Thyroid gland (tissue), 4 donors: ENCODE measurements at regions not wholly inside any gene's neighbourhood (a gene's known extent, or its start where the extent isn't known, plus 50 kb on each side); places are given as distances from the start of the nearest gene placed in this dataset.
"Not testable (repeated sequence)": the region's sequence is repeated elsewhere in the genome, so short reads cannot be mapped to it uniquely, and the experiment has no call there.

Experiments
- DNase-seq, 2 donors: peaks; one replicate each; pipeline ENCODE4 v3.0.0-alpha.2; 2019
- H3K27ac ChIP-seq, 3 donors: fragments of 200-600 bp; sonication (generic); 1 replicate in 2 of 3; 2 replicates in 1 of 3; pipeline ENCODE4 v1.5.1; 2016 to 2019; ENCODE audit warnings: mild to moderate bottlenecking in 1 of 3, moderate library complexity in 1 of 3
- H3K27me3 ChIP-seq: fragments of 200-600 bp; sonication (generic); one replicate; pipeline ENCODE4 v1.5.1; 2019
- H3K36me3 ChIP-seq, 2 donors: fragments of 200-600 bp; sonication (generic); one replicate each; pipeline ENCODE4 v1.5.1; 2016 to 2019
- H3K4me1 ChIP-seq, 2 donors: fragments of 200-600 bp; sonication (generic); one replicate each; pipeline ENCODE4 v1.5.1; 2017 to 2019
- H3K4me3 ChIP-seq, 3 donors: fragments of 200-600 bp; sonication (generic); replicated peaks in 1 of 3; 1 replicate in 2 of 3; 2 replicates in 1 of 3; pipeline ENCODE4 v1.5.1; 2016; ENCODE audit warnings: mild to moderate bottlenecking in 1 of 3
- H3K9me3 ChIP-seq: fragments of 200-600 bp; sonication (generic); one replicate; pipeline ENCODE4 v1.5.1; 2017
- POLR2A ChIP-seq, 2 donors: fragments of 450-650 bp; IDR thresholded peaks; one replicate each; pipeline ENCODE4 v1.6.1; 2017; ENCODE audit warnings: antibody characterized with exemption in 2 of 2, mild to moderate bottlenecking in 2 of 2, moderate library complexity in 1 of 2
- WGBS, 2 donors: methylation state at CpG; one replicate each; pipeline ENCODE4 v1.1.5; 2017; 5-methylcytosine and 5-hydroxymethylcytosine counted together
- intact Hi-C: fragments of 100-400 bp; cut with DNase I; formaldehyde crosslinking; loops from one replicate; pipeline ENCODE4 v1.15.1; 2023
- TF ChIP-seq, protein P1 (sequence below), 6 experiments: fragments of 200-600 bp in 3 of 6; fragments of 450-650 bp in 3 of 6; sonication (generic) in 3 of 6; IDR thresholded peaks; one replicate each; pipeline ENCODE4 v1.5.1; 2016 to 2019; ENCODE audit warnings: antibody characterized with exemption in 6 of 6, mild to moderate bottlenecking in 2 of 6, inconsistent platforms in 1 of 6, moderate library complexity in 1 of 6

GRCh38 chr13:50650592-50651504 lies 192.6 kb downstream of the DLEU7 start:
- no peaks in the 10 kb centered on the region for H3K36me3 ChIP-seq
- no peak overlapping the region for H3K4me3 ChIP-seq
- H3K27ac ChIP-seq = no peak overlapping the region
- intact Hi-C loops = no loop called here
- no peak for TF ChIP-seq POLR2A (IDR thresholded peaks at IDR 0.05)
- TF ChIP-seq, protein P1, sequence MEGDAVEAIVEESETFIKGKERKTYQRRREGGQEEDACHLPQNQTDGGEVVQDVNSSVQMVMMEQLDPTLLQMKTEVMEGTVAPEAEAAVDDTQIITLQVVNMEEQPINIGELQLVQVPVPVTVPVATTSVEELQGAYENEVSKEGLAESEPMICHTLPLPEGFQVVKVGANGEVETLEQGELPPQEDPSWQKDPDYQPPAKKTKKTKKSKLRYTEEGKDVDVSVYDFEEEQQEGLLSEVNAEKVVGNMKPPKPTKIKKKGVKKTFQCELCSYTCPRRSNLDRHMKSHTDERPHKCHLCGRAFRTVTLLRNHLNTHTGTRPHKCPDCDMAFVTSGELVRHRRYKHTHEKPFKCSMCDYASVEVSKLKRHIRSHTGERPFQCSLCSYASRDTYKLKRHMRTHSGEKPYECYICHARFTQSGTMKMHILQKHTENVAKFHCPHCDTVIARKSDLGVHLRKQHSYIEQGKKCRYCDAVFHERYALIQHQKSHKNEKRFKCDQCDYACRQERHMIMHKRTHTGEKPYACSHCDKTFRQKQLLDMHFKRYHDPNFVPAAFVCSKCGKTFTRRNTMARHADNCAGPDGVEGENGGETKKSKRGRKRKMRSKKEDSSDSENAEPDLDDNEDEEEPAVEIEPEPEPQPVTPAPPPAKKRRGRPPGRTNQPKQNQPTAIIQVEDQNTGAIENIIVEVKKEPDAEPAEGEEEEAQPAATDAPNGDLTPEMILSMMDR (IDR thresholded peaks at IDR 0.05) = no peak
- no peak for DNase-seq
- no peaks in the 10 kb centered on the region for H3K27me3 ChIP-seq
- H3K9me3 ChIP-seq = no peaks in the 10 kb centered on the region
- 53 to 55% methylated on average over 11 of the region's 11 CpGs for WGBS, 2 donors
- no peaks in the 10 kb centered on the region for H3K4me1 ChIP-seq

DNA sequence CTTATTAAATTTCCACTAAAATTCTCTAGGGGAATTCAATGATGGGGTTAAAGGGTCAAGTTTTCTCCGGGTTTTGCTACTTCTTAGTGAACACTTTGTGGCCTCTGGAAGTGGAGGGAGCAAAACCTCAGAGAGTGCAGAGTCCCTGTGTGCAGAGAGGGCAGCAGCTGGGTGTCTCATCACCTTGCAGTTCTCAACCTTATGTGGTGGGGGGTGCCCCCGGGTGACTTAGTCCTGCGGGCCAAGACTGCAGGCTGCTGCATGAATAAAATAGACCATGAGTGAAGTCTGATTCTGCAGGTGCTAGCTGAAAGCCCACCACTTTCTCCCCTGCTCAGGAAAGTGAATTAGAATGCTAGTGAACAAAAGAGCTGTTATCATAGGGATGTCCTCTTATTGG lies 191.6 kb downstream of the DLEU7 start:
- Histone ChIP-seq H3K27ac (no peak overlapping the region), H3K4me3 (no peak overlapping the region), H3K27me3 (no peaks in the 10 kb centered on the region), H3K36me3 (no peaks in the 10 kb centered on the region), H3K9me3 (no peaks in the 10 kb centered on the region), H3K4me1 (no peaks in the 10 kb centered on the region)
- WGBS, 2 donors = 60 to 75% methylated on average over 3 of the region's 3 CpGs
- intact Hi-C loops = no loop called here
- DNase-seq = no peak
- no peak for TF ChIP-seq POLR2A (IDR thresholded peaks at IDR 0.05)
- TF ChIP-seq, protein P1 (IDR thresholded peaks at IDR 0.05) = no peak

DNA sequence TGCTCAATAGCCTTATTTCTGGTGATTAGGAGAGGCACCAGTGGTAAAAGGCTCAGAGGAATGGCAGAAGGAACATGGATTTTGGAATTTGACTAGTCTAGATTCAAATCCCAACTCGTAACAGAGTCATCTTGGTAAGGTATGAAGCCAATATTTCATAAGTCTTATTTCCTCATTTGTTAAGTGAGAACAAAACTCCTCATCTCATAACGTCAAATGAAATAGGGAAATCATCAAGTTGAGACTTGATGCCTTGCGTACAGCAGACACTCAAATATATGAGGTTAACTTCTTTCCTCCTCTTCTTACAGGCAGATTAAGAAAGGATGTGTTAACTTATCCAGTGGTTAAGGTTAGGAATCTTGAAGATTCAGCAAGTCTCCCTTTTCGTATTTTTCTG lies 189.2 kb downstream of the DLEU7 start:
- TF ChIP-seq POLR2A (IDR thresholded peaks at IDR 0.05) = no peak
- Histone ChIP-seq H3K9me3 (no peaks in the 10 kb centered on the region), H3K27me3 (no peaks in the 10 kb centered on the region), H3K4me1 (no peaks in the 10 kb centered on the region), H3K4me3 (no peak overlapping the region), H3K36me3 (no peaks in the 10 kb centered on the region), H3K27ac (no peak overlapping the region)
- DNase-seq = no peak
- 96% methylated on average over 4 of the region's 4 CpGs for WGBS, 2 donors
- intact Hi-C loops = no loop called here

GRCh38 chr13:50661881-50662280 lies 181.6 kb downstream of the DLEU7 start:
- 94 to 95% methylated on average over 5 of the region's 5 CpGs for WGBS, 2 donors
- H3K9me3 ChIP-seq, intact Hi-C loops, H3K4me3 ChIP-seq, H3K4me1 ChIP-seq, H3K27ac ChIP-seq, H3K27me3 ChIP-seq, DNase-seq, H3K36me3 ChIP-seq: not testable (repeated sequence)

GRCh38 chr13:50664951-50665350 lies 178.5 kb downstream of the DLEU7 start:
- H3K27me3 ChIP-seq = no peaks in the 10 kb centered on the region
- no peaks in the 10 kb centered on the region for H3K4me1 ChIP-seq
- TF ChIP-seq POLR2A (IDR thresholded peaks at IDR 0.05) = no peak
- TF ChIP-seq, protein P1 (IDR thresholded peaks at IDR 0.05) = no peak
- H3K4me3 ChIP-seq = no peak overlapping the region
- DNase-seq = no peak
- 91 to 92% methylated on average over 2 of the region's 2 CpGs for whole genome bisulfite sequencing, 2 donors
- H3K36me3 ChIP-seq = no peaks in the 10 kb centered on the region
- no peaks in the 10 kb centered on the region for H3K9me3 ChIP-seq
- intact Hi-C loops = no loop called here
- no peak overlapping the region for H3K27ac ChIP-seq

GRCh38 chr13:50668049-50668448 lies 175.4 kb downstream of the DLEU7 start:
- 82 to 91% methylated on average over 6 of the region's 6 CpGs for WGBS, 2 donors
- intact Hi-C loops = no loop called here
- no peak for DNase-seq

More at GRCh38 chr13:50668049-50668448, 175.4 kb downstream of the DLEU7 start:
- Histone ChIP-seq H3K27me3 (no peaks in the 10 kb centered on the region), H3K36me3 (no peaks in the 10 kb centered on the region), H3K4me3 (no peak overlapping the region), H3K9me3 (no peaks in the 10 kb centered on the region), H3K27ac (no peak overlapping the region), H3K4me1 (no peaks in the 10 kb centered on the region)
- no peak for TF ChIP-seq POLR2A (IDR thresholded peaks at IDR 0.05)
- TF ChIP-seq, protein P1 (IDR thresholded peaks at IDR 0.05) = no peak
